ENCODE measurements at regions not wholly inside any gene's neighbourhood (a gene's known extent, or its start where the extent isn't known, plus 50 kb on each side); places are given as distances from the start of the nearest gene placed in this dataset.
"Not testable (repeated sequence)": the region's sequence is repeated elsewhere in the genome, so short reads cannot be mapped to it uniquely, and the experiment has no call there.

GRCh38 chr4:176619430-176619829 is 173.3 kb downstream of the VEGFC start:
- DNase-seq (ENCODE audit: low spot score) = no peak
- no peak for ATAC-seq (ENCODE audit: insufficient number of reproducible peaks, low FRiP score, low read depth)
- no peaks in the 10 kb centered on the region for H3K9me3 ChIP-seq

DNA sequence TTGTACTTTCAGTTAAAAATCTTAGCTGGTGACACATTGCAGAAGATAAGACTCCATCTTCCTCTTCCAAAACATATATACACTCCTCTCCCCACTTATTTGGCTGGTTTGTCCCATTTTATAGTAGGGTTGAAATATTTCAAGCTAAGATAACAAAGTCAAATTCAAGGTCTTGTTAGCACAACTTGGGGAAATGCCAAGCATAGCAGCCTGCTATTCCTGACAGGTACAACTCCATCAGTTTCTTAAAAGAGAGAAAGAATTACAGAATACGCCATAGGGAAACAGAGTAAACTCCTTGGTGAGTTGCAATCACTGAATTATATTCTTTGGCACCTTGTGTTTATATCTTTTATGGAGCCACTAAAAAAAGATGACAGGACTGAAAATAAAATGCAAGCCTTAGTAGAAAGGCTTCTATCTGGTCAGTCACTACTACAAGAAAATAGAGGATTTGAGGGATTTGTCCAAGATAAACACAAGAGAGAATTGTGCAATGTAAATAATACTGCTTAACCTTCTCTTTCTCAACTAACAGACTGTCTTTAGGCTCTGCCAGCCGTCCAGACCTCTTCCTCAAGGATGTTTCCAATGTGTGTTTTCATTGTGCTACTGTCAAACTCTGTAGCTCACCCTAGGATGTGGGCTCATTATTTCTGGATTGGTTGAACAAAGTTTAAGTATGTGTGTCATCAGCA is 170.3 kb downstream of the VEGFC start:
- Histone ChIP-seq H3K27ac (no peak overlapping the region), H3K36me3 (no peaks in the 10 kb centered on the region), H3K4me3 (no peak overlapping the region), H3K27me3 (replicated peaks; ENCODE audit: insufficient read depth) (no peaks in the 10 kb centered on the region), H3K4me1 (ENCODE audit: control insufficient read depth in 1 of 2, low read depth in 2 of 2) (peaks cover 0 to 2% of the 10 kb centered on the region in 2 donors), H3K9me3 (no peaks in the 10 kb centered on the region)
- no peak for DNase-seq (ENCODE audit: low spot score)
- TF ChIP-seq, protein P1, sequence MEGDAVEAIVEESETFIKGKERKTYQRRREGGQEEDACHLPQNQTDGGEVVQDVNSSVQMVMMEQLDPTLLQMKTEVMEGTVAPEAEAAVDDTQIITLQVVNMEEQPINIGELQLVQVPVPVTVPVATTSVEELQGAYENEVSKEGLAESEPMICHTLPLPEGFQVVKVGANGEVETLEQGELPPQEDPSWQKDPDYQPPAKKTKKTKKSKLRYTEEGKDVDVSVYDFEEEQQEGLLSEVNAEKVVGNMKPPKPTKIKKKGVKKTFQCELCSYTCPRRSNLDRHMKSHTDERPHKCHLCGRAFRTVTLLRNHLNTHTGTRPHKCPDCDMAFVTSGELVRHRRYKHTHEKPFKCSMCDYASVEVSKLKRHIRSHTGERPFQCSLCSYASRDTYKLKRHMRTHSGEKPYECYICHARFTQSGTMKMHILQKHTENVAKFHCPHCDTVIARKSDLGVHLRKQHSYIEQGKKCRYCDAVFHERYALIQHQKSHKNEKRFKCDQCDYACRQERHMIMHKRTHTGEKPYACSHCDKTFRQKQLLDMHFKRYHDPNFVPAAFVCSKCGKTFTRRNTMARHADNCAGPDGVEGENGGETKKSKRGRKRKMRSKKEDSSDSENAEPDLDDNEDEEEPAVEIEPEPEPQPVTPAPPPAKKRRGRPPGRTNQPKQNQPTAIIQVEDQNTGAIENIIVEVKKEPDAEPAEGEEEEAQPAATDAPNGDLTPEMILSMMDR (IDR thresholded peaks at IDR 0.05) = no peak
- ATAC-seq (ENCODE audit: insufficient number of reproducible peaks, low FRiP score, low read depth) = no peak

More at GRCh38 chr4:176619430-176619829, 173.3 kb downstream of the VEGFC start:
- Histone ChIP-seq H3K4me1 (ENCODE audit: control insufficient read depth in 1 of 2, low read depth in 2 of 2) (peaks cover 0 to 2% of the 10 kb centered on the region in 2 donors), H3K27ac (no peak overlapping the region), H3K27me3 (replicated peaks; ENCODE audit: insufficient read depth) (no peaks in the 10 kb centered on the region), H3K36me3 (no peaks in the 10 kb centered on the region), H3K4me3 (no peak overlapping the region)
- TF ChIP-seq, protein P1 (IDR thresholded peaks at IDR 0.05) = no peak

GRCh38 chr4:176624983-176625610 is 167.6 kb downstream of the VEGFC start:
- not testable (repeated sequence) for H3K4me3 ChIP-seq; DNase-seq (ENCODE audit: low spot score); H3K27ac ChIP-seq; H3K36me3 ChIP-seq; H3K9me3 ChIP-seq; H3K27me3 ChIP-seq (replicated peaks; ENCODE audit: insufficient read depth); H3K4me1 ChIP-seq (ENCODE audit: control insufficient read depth in 1 of 2, low read depth in 2 of 2); ATAC-seq (ENCODE audit: insufficient number of reproducible peaks, low FRiP score, low read depth)

DNA sequence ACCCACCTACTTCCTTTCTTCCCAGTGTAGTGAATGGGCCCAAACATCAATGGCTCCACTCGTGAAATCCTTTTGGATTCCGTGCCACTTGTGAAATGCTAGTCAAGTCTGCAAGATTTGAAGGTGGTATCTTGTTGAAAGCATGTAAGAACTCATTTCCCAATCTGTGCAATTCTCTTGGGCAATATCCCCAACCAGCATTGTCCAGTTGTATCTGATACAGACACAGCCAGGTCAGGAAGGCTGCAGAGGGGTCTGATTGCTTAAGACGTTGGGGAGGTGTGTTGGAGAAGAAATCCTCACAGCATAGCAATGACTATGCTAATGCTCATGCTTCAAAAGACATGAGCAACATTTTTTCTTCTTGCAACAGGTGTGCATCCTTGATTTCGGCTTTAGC is 164.8 kb downstream of the VEGFC start:
- Histone ChIP-seq H3K4me1 (ENCODE audit: control insufficient read depth in 1 of 2, low read depth in 2 of 2) (no peaks in the 10 kb centered on the region), H3K27ac (no peak overlapping the region), H3K27me3 (replicated peaks; ENCODE audit: insufficient read depth) (no peaks in the 10 kb centered on the region), H3K36me3 (no peaks in the 10 kb centered on the region), H3K9me3 (no peaks in the 10 kb centered on the region), H3K4me3 (no peak overlapping the region)
- TF ChIP-seq, protein P1 (IDR thresholded peaks at IDR 0.05) = no peak
- no peak for DNase-seq (ENCODE audit: low spot score)
- no peak for ATAC-seq (ENCODE audit: insufficient number of reproducible peaks, low FRiP score, low read depth)

GRCh38 chr4:176631611-176632010 is 161.1 kb downstream of the VEGFC start:
- no peaks in the 10 kb centered on the region for H3K4me1 ChIP-seq (ENCODE audit: control insufficient read depth in 1 of 2, low read depth in 2 of 2)
- TF ChIP-seq, protein P1 (IDR thresholded peaks at IDR 0.05) = no peak
- ATAC-seq (ENCODE audit: insufficient number of reproducible peaks, low FRiP score, low read depth) = no peak

More at GRCh38 chr4:176631611-176632010, 161.1 kb downstream of the VEGFC start:
- no peaks in the 10 kb centered on the region for H3K27me3 ChIP-seq (replicated peaks; ENCODE audit: insufficient read depth)
- H3K9me3 ChIP-seq = no peaks in the 10 kb centered on the region
- no peak for DNase-seq (ENCODE audit: low spot score)
- H3K4me3 ChIP-seq = no peak overlapping the region
- H3K36me3 ChIP-seq = no peaks in the 10 kb centered on the region
- no peak overlapping the region for H3K27ac ChIP-seq
